ENCODE measurements at regions not wholly inside any gene's neighbourhood (a gene's known extent, or its start where the extent isn't known, plus 50 kb on each side); places are given as distances from the start of the nearest gene placed in this dataset.

DNA sequence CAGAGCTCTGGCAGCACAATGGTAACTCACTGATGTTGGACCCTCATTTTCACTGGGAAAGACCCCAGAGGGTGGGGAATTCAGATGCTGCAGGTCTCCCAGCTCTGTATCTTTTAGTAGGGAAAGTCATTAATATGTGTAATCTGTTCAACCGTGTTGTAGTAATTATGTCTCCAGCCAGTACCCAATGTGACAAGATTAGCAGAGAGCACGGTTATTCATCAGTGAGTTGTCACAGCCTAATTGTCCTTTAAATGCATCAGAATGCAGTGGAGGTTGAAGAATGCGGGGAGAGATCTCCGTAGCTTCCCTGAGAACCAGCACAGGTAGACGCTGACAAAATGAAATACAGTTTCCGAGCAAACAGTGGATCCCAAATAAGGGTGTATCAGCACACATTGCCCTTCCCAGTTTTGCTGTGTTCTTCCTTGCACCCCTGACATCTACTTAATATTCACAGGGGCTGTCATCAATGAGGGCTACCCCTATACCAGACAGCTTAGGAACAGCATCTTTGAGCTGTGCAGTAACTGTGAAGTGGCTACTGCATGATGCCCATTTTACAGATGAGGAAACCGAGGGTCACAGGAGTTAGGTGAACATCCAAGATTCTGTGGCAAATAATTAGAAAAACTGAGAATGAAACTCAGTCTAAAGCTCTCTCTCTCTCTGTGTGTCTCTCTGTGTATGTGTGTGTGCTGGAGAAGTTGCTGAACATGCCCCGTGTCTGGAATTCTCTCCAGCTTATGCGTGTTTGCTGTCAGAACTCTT lies 430.4 kb upstream of the HS6ST1 start:
- no peak overlapping the region for H3K4me3 ChIP-seq (ENCODE audit: insufficient read depth, low read depth, low read length, poor library complexity, severe bottlenecking)
- H3K36me3 ChIP-seq (ENCODE audit: control insufficient read depth, insufficient read depth, low read length), result no peaks in the 10 kb centered on the region
- no peaks in the 10 kb centered on the region for H3K27me3 ChIP-seq (replicated peaks; ENCODE audit: control insufficient read depth, insufficient read depth, low read length, poor library complexity, severe bottlenecking)
- no peaks in the 10 kb centered on the region for H3K4me1 ChIP-seq (ENCODE audit: control insufficient read depth, insufficient read depth, low read length, poor library complexity, severe bottlenecking)
- DNase-seq, result no peak
- no peak overlapping the region for H3K27ac ChIP-seq (ENCODE audit: insufficient read depth, low read length, poor library complexity, severe bottlenecking)
- no peaks in the 10 kb centered on the region for H3K9me3 ChIP-seq (ENCODE audit: control insufficient read depth, low read length)

DNA sequence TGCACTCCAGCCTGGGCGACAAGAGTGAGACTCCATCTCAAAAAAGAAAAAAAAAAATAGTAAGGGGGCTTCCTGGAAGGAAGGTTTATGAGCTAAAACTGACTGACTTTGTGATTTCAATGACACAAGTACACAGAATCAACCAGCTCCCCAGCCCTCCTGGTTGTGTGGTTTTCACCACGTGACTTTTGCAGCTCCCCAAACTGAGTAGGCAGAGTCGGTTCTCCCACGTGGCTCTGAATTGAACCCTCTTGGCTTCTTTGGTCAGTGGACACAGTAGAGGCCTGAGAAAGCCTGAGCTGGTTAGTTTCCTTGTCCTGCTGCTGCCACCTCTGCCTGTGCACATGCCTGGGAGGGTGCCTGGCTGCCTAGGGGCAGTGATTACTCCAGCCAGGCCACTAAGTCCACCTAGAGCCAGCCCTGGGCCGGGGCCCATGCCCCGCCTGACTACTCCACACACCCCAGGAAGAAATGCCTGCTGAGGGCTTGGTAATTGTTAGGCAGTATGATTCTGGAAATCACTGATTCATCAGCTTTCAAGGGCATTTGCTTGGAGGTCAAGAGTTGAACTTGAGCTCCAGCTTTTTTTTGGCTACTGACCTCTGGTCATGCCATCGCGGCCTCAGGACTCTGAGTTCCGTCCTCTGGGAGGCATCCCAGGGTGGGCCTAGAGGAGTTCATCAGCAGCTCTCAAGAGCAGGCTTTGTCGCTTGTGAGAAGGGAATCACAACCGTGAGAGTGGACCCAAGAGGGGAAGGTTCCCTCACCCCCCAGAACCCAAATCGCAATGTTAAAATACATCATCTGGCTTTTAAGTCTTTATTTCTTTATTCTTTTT lies 431.9 kb upstream of the HS6ST1 start:
- H3K36me3 ChIP-seq (ENCODE audit: control insufficient read depth, insufficient read depth, low read length), result no peaks in the 10 kb centered on the region
- no peaks in the 10 kb centered on the region for H3K27me3 ChIP-seq (replicated peaks; ENCODE audit: control insufficient read depth, insufficient read depth, low read length, poor library complexity, severe bottlenecking)
- H3K4me1 ChIP-seq (ENCODE audit: control insufficient read depth, insufficient read depth, low read length, poor library complexity, severe bottlenecking), result no peaks in the 10 kb centered on the region
- no peak for DNase-seq
- H3K4me3 ChIP-seq (ENCODE audit: insufficient read depth, low read depth, low read length, poor library complexity, severe bottlenecking), result no peak overlapping the region
- no peaks in the 10 kb centered on the region for H3K9me3 ChIP-seq (ENCODE audit: control insufficient read depth, low read length)
- H3K27ac ChIP-seq (ENCODE audit: insufficient read depth, low read length, poor library complexity, severe bottlenecking), result no peak overlapping the region

DNA sequence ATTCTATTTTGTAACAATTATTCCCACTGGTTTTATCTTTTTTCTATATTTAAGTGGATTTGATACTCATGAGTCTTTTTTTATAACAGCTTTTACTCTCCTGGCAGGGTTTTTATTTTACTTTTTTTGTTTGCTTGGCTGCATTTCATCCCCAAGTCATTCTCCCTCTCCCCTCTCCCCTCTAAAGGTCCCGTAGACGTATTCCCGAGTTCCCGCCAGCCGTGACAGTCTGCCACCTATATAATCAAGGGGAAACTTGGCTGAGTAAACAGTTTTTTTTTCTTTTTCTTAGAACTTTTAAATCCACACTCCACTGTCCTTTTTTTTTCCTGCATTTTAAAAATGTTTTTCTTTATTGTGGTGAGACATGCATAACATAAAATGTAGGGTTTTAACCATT lies 433.1 kb upstream of the HS6ST1 start:
- H3K4me1 ChIP-seq (ENCODE audit: control insufficient read depth, insufficient read depth, low read length, poor library complexity, severe bottlenecking), result no peaks in the 10 kb centered on the region
- H3K4me3 ChIP-seq (ENCODE audit: insufficient read depth, low read depth, low read length, poor library complexity, severe bottlenecking), result no peak overlapping the region
- no peaks in the 10 kb centered on the region for H3K36me3 ChIP-seq (ENCODE audit: control insufficient read depth, insufficient read depth, low read length)
- H3K27ac ChIP-seq (ENCODE audit: insufficient read depth, low read length, poor library complexity, severe bottlenecking), result no peak overlapping the region
- DNase-seq, result no peak
- no peaks in the 10 kb centered on the region for H3K27me3 ChIP-seq (replicated peaks; ENCODE audit: control insufficient read depth, insufficient read depth, low read length, poor library complexity, severe bottlenecking)
- H3K9me3 ChIP-seq (ENCODE audit: control insufficient read depth, low read length), result no peaks in the 10 kb centered on the region

DNA sequence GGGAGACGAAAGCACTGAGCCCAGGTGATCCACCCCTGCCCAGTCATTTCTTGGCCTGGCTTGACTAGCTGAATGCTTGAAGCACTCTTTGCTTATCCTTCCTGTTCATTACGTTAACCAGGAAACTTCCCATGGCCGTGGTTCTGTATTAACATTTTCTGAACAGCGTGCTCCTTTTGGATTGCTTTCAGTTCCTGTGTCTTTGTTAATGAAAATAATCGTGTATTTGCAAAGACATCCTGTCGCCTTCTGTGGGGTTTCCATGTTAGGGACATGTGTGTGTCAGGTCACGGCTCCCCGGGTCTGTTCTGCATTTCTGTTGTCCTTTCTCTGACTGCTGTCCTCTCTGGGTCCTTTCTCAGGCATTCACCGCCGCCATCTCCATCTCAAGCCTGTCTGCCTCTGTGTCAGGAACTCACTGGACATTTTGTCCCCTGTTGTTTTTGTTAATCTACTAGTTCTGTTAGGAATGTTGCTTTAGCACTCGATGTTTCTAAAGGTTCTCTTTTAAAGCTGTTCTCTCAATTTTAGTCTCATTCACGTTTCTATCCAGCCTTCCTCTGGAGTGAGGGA lies 434.1 kb upstream of the HS6ST1 start:
- Histone ChIP-seq H3K27ac (ENCODE audit: insufficient read depth, low read length, poor library complexity, severe bottlenecking) (no peak overlapping the region), H3K27me3 (replicated peaks; ENCODE audit: control insufficient read depth, insufficient read depth, low read length, poor library complexity, severe bottlenecking) (no peaks in the 10 kb centered on the region), H3K36me3 (ENCODE audit: control insufficient read depth, insufficient read depth, low read length) (no peaks in the 10 kb centered on the region), H3K9me3 (ENCODE audit: control insufficient read depth, low read length) (no peaks in the 10 kb centered on the region), H3K4me3 (ENCODE audit: insufficient read depth, low read depth, low read length, poor library complexity, severe bottlenecking) (no peak overlapping the region), H3K4me1 (ENCODE audit: control insufficient read depth, insufficient read depth, low read length, poor library complexity, severe bottlenecking) (no peaks in the 10 kb centered on the region)
- DNase-seq, result no peak

DNA sequence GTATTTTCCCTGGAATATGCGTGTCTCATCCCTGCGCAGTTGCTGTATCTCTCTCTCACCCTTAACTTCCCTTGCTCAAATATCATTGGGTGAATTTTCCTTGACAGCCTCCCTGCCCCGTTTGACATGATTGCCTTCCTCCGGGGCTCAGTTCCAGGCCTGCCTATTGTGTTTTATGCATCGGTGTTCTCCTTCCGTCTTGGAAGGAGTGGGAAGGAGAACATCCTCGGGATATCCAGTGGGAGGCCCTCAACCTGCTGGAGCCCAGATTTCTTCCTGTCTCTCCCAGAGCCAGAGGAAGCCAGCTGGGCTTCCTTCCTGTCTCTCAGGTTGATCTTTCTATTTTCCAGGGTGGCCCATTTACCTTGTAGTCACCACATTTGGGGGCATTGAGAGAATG lies 434.7 kb upstream of the HS6ST1 start:
- H3K4me3 ChIP-seq (ENCODE audit: insufficient read depth, low read depth, low read length, poor library complexity, severe bottlenecking), result no peak overlapping the region
- no peaks in the 10 kb centered on the region for H3K27me3 ChIP-seq (replicated peaks; ENCODE audit: control insufficient read depth, insufficient read depth, low read length, poor library complexity, severe bottlenecking)
- DNase-seq, result no peak
- no peaks in the 10 kb centered on the region for H3K9me3 ChIP-seq (ENCODE audit: control insufficient read depth, low read length)
- no peaks in the 10 kb centered on the region for H3K36me3 ChIP-seq (ENCODE audit: control insufficient read depth, insufficient read depth, low read length)
- H3K4me1 ChIP-seq (ENCODE audit: control insufficient read depth, insufficient read depth, low read length, poor library complexity, severe bottlenecking), result no peaks in the 10 kb centered on the region
- no peak overlapping the region for H3K27ac ChIP-seq (ENCODE audit: insufficient read depth, low read length, poor library complexity, severe bottlenecking)

DNA sequence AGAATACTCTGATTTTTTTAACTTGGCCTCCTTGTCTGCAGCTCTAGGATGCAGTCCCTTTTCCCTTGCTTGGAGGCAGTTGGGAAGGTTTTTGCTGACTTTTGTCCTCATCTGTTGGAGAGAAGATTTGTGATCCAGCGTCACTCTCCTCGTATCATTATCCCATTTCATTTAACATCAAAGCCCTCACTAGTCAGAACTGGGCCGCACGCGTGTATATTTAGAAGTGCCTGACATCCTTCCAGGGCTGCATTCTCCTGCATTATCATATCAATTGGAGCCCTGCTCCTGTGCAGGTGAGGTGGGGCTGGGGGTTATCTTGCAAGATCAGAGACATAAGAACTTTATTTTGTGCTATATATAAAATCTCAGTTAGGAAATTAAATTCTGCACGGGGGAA lies 435.1 kb upstream of the HS6ST1 start:
- no peak for DNase-seq
- Histone ChIP-seq H3K27ac (ENCODE audit: insufficient read depth, low read length, poor library complexity, severe bottlenecking) (no peak overlapping the region), H3K4me1 (ENCODE audit: control insufficient read depth, insufficient read depth, low read length, poor library complexity, severe bottlenecking) (no peaks in the 10 kb centered on the region), H3K36me3 (ENCODE audit: control insufficient read depth, insufficient read depth, low read length) (no peaks in the 10 kb centered on the region), H3K4me3 (ENCODE audit: insufficient read depth, low read depth, low read length, poor library complexity, severe bottlenecking) (no peak overlapping the region), H3K9me3 (ENCODE audit: control insufficient read depth, low read length) (no peaks in the 10 kb centered on the region), H3K27me3 (replicated peaks; ENCODE audit: control insufficient read depth, insufficient read depth, low read length, poor library complexity, severe bottlenecking) (no peaks in the 10 kb centered on the region)

DNA sequence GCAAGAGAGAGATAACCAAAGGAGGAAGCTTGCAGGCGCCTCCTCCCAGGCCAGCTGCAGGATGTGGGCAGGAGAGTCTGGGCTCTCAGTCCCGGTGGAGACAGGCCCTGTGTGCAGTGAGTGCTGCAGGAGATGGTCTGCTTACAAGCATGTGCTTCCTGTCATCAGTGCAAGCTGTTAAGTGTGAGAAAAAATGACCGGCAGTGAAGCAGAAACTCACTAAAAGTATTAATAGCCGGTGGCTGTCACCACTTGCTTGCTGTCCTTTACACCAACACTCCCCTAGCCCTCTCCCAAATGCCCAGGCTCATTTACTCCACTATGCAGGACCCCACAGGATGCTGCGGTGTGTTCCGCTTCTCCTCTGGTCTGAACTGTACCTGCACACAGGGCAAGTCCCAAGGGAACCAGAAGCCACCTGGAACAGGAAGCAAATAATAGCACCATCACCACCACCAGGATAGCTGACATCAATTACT lies 435.6 kb upstream of the HS6ST1 start:
- Histone ChIP-seq H3K27me3 (replicated peaks; ENCODE audit: control insufficient read depth, insufficient read depth, low read length, poor library complexity, severe bottlenecking) (no peaks in the 10 kb centered on the region), H3K4me3 (ENCODE audit: insufficient read depth, low read depth, low read length, poor library complexity, severe bottlenecking) (no peak overlapping the region), H3K36me3 (ENCODE audit: control insufficient read depth, insufficient read depth, low read length) (no peaks in the 10 kb centered on the region), H3K27ac (ENCODE audit: insufficient read depth, low read length, poor library complexity, severe bottlenecking) (no peak overlapping the region), H3K4me1 (ENCODE audit: control insufficient read depth, insufficient read depth, low read length, poor library complexity, severe bottlenecking) (no peaks in the 10 kb centered on the region), H3K9me3 (ENCODE audit: control insufficient read depth, low read length) (no peaks in the 10 kb centered on the region)
- no peak for DNase-seq

DNA sequence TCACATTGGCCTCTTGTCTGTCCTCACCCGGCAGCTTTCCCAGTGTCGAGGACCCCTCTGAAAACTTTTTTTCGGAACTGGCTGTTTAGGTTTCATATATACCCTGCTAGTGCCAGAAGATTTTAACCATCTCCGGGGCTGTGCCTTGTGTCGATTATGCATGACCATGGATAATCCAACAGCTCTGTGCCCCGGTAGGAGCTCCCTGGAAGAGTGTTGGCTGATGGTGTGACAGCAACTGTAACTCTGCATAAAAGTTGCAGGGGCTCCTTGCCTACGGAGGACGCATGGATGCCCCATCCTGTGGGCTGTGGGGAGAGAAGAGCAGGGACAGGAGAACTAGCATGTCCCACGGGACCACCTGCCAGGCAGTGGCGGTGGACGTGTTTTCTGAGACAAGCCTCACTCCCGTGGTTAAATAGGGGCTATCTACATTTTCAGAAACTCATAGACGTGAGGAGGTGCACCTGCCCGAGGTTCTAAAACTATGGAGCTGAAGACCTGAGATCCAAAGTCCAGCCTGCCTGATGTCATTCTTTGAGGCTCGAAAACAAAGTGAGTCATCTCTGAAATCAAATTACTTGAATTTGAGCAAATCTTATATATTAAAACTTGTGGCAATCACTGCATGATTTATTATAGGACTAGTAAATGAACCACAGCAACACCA lies 437.2 kb upstream of the HS6ST1 start:
- no peak overlapping the region for H3K4me3 ChIP-seq (ENCODE audit: insufficient read depth, low read depth, low read length, poor library complexity, severe bottlenecking)
- no peaks in the 10 kb centered on the region for H3K9me3 ChIP-seq (ENCODE audit: control insufficient read depth, low read length)
- H3K4me1 ChIP-seq (ENCODE audit: control insufficient read depth, insufficient read depth, low read length, poor library complexity, severe bottlenecking), result no peaks in the 10 kb centered on the region
- DNase-seq, result no peak
- no peak overlapping the region for H3K27ac ChIP-seq (ENCODE audit: insufficient read depth, low read length, poor library complexity, severe bottlenecking)
- no peaks in the 10 kb centered on the region for H3K27me3 ChIP-seq (replicated peaks; ENCODE audit: control insufficient read depth, insufficient read depth, low read length, poor library complexity, severe bottlenecking)
- no peaks in the 10 kb centered on the region for H3K36me3 ChIP-seq (ENCODE audit: control insufficient read depth, insufficient read depth, low read length)

DNA sequence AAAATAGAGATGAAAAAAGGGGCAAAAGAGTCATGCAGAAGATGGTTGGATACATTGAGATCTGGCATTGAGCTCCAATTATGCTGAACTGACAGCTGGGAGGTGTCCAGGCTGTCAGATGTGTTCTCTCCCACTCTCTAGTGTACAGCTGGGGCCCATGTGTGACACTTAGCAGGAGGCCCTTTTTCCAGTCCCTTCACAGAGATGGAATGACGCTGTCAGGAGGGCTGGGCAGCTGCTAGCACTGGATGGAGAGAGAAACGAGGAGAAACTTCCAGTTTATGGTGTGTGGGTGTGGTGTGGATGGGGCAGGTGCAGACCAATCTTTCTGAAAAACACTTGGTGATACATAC lies 437.7 kb upstream of the HS6ST1 start:
- Histone ChIP-seq H3K36me3 (ENCODE audit: control insufficient read depth, insufficient read depth, low read length) (no peaks in the 10 kb centered on the region), H3K4me1 (ENCODE audit: control insufficient read depth, insufficient read depth, low read length, poor library complexity, severe bottlenecking) (no peaks in the 10 kb centered on the region), H3K9me3 (ENCODE audit: control insufficient read depth, low read length) (no peaks in the 10 kb centered on the region), H3K4me3 (ENCODE audit: insufficient read depth, low read depth, low read length, poor library complexity, severe bottlenecking) (no peak overlapping the region), H3K27me3 (replicated peaks; ENCODE audit: control insufficient read depth, insufficient read depth, low read length, poor library complexity, severe bottlenecking) (no peaks in the 10 kb centered on the region), H3K27ac (ENCODE audit: insufficient read depth, low read length, poor library complexity, severe bottlenecking) (no peak overlapping the region)
- DNase-seq, result no peak
